HG02678 (cell line): ENCODE measurements at regions not wholly inside any gene's neighbourhood (a gene's known extent, or its start where the extent isn't known, plus 50 kb on each side); places are given as distances from the start of the nearest gene placed in this dataset.
"Not testable (repeated sequence)": the region's sequence is repeated elsewhere in the genome, so short reads cannot be mapped to it uniquely, and the experiment has no call there.

ENCODE experiments used
- ATAC-seq: cut with Tn5 transposase; IDR thresholded peaks from one replicate; pipeline ENCODE4 v1.9.1; 2021; ENCODE audit warnings: mild to moderate bottlenecking, moderate library complexity; ENCODE audit not compliant: unreplicated experiment

GRCh38 chr2:21194147-21194546 lies 70.4 kb downstream of the TDRD15 start:
- no peak for ATAC-seq

GRCh38 chr2:21194858-21195271 lies 71.1 kb downstream of the TDRD15 start:
- no peak for ATAC-seq

DNA sequence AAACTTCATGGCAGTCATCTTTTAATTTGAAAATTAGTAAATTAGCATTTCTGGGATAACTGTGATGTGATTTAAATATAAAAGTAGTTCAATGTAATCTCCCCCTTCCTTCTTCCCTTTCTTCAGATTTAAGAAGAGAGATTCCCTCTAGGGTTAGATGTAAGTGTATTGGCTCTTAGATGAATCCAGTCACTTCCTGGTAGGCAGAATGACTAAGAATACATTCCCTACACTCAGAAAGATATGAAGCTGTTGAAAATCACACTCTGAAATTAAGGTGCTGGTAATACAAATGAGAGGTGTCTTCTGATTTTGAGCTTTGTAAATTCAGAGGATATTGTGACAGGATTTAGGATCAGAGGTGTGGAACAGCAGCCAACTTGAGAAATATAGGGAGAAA lies 71.6 kb downstream of the TDRD15 start:
- ATAC-seq, result no peak

GRCh38 chr2:21198637-21199036 lies 74.9 kb downstream of the TDRD15 start:
- no peak for ATAC-seq

GRCh38 chr2:21203976-21204375 lies 80.2 kb downstream of the TDRD15 start:
- no peak for ATAC-seq

GRCh38 chr2:21214085-21214484 lies 90.3 kb downstream of the TDRD15 start:
- not testable (repeated sequence) for ATAC-seq

DNA sequence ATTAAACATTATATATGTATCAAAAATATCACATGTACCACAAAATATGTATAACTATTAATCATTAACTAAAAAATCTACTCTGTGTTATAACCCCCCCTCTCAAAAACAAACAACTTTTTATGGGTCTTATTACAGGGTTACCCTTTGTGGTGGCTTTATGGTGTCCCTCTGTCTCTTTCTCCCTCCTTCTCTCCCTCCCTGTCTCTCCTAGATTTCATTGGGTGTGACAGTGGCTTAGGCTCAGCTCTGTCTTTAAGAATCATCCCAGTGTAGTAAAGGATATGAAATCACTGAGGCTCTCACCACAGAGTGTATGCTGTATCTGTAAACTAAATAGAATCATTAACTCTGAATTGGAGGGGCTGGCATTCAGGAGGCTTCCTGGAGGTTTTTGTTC lies 93.7 kb downstream of the TDRD15 start:
- ATAC-seq, result no peak

GRCh38 chr2:21220930-21221329 lies 97.2 kb downstream of the TDRD15 start:
- no peak for ATAC-seq

GRCh38 chr2:21223618-21224017 lies 99.8 kb downstream of the TDRD15 start:
- no peak for ATAC-seq

DNA sequence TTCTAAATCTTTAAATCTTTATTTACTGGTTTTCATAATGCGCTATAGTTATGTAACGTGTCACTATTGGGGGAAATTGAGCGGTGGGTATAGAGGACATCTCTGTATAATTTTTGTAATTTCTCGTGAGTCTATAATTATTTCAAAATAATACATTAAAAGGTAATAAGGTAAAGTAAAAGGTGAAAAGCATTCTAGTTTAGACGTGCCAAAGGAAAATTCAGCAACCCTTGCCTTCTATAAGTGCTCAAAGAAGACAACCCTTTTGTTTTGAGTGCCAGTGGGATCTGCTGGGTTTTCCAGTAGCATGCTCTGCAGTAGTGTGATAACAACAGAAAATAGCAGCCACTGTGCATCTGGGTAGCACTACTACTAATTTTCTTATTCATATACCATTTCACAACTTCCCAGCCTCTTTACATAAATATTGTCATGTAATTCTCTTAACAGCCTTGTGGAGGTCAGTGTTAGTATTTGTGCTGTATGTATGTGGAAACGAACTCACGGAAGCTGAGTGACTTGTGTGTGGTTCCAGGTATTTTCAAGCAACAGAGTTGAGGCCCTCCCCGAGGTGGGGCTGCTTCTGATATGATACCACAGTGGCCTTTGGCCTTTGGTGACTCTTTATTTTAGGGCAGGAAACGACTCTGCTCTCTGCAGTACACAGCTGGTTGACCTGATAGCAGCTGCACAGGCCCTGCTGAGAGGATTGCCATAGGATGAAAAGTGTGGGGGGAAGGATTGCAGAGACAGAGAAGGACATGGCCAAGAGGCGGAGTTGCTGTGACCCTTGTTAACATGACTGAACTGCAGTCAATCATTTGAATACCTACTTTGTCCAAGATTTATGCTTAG lies 104.5 kb downstream of the TDRD15 start:
- no peak for ATAC-seq

DNA sequence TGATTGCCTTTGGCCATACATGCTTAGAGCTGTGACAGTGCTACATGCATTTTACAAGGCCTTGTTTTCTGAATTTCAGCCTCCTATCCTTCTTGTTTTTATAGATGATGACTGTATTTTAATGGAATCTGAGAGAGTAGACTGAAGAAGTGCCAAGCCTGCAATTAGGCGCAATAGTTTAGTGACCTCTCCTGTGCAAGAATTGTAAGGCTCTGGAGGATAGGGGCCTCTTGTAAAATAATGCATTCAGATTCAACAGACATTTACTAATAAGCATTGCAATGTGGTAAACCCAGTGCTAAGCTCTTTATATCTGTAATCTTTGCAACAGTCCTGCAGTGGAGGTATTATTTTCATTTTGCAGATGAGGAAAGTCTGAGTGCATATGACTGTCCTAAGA lies 105.5 kb downstream of the TDRD15 start:
- ATAC-seq, result no peak

DNA sequence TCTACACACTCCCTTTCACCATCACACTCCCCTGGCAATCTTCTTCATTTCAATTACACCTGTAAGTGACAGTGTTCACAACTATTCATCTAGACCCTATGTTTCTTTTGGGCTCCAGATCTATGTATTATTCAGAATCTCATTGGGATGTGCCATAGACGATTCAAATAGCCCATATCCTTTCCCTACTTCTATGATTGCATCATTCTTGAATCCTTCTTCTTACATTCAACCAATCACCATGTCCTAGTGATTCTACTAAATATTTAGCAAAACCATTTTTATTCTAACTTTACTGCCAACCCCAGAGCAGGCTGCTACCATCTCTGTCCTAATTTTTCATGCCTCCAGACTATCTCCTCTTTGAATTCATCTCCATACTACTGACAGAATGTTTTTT lies 106.4 kb downstream of the TDRD15 start:
- ATAC-seq, result no peak

- ATAC-seq, result no peak
Measured at GRCh38 chr2:21231985-21232384, 108.2 kb downstream of the TDRD15 start.

GRCh38 chr2:21233194-21233593 lies 109.4 kb downstream of the TDRD15 start:
- ATAC-seq, result no peak

DNA sequence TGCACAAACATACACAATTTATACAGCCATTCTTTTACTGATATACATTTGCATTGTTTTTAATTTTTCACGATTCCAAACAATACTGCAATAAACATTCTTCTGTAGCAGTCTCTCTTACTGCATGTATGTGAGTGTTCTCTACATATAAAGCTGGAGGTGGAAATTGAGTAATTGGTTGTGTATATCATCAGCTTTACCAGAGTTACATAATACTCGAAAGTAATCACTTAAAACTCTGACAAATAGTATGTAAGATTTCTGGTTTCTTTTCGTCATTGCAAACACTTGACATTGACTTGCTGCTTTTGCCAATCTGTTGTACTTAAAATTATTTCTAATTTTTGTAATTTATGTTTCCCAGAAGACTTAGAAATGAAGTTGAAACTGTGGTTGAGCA lies 110.2 kb downstream of the TDRD15 start:
- ATAC-seq, result no peak

DNA sequence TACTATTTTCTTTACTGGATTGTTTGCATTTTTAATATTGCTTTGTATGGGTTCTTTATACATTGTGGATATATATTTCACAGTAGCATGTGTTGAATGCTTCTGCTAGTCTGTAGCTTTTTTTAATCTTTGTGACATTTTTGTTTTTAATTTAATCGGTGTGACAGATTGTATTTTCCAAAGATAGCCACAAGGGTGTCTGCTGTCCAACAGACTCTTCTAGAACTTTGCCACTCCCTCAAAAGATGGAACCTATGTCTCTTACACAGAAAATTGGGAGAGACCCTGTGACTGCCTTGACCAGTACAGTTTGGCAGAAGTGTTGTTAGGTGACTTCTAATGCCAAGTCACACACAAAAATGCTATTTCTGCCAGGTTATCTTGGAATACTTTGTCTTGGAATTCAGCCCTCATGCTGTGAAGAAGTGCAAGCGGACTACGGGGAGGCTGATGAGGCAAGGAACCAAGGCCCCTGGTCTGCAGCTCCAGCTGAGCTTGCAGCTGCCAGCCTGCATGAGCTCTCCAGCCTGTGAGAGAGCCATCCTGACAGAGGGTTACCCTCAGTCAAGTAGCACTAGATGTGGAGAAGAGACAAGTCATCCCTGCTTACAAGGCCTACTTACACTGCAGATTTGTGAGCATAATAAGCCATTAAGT lies 110.8 kb downstream of the TDRD15 start:
- ATAC-seq, result no peak

- not testable (repeated sequence) for ATAC-seq
Measured at GRCh38 chr2:21239749-21240148, 116.0 kb downstream of the TDRD15 start.

- ATAC-seq, result no peak
Measured at GRCh38 chr2:21244161-21244560, 120.4 kb downstream of the TDRD15 start.

- ATAC-seq, result no peak
Measured at GRCh38 chr2:21245565-21245964, 121.8 kb downstream of the TDRD15 start.

- no peak for ATAC-seq
Measured at GRCh38 chr2:21249367-21249766, 125.6 kb downstream of the TDRD15 start.

DNA sequence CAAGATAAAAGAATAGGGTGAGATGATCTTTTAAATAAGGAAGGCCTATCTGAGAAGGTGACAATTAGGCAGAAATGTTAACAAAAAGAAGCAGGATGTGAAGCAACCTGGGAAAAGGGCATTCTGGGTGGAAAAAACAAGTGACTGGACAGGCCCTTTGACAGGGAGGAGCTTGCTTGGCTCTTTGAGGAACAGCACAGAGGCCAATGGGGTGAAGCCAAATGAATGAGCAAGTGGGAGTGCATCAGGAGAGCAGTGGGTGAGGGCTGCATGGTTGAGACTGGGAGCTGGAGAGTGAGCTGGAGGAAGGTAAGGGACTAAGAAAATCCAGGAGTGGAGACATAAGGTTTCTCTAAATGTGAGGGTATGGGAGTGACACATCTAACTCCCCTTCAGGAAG lies 126.9 kb downstream of the TDRD15 start:
- no peak for ATAC-seq

- no peak for ATAC-seq
Measured at GRCh38 chr2:21251216-21251980, 127.6 kb downstream of the TDRD15 start.
